ENCODE measurements at regions not wholly inside any gene's neighbourhood (a gene's known extent, or its start where the extent isn't known, plus 50 kb on each side); places are given as distances from the start of the nearest gene placed in this dataset.

- H3K36me3 ChIP-seq (ENCODE audit: insufficient read depth, low read length): no peaks in the 10 kb centered on the region
- no peaks in the 10 kb centered on the region for H3K27me3 ChIP-seq (ENCODE audit: control insufficient read depth in 1 of 2, insufficient read depth in 2 of 2, low read length in 2 of 2)
- H3K9ac ChIP-seq (ENCODE audit: low read length): no peak overlapping the region
- no peaks in the 10 kb centered on the region for H3K9me3 ChIP-seq (ENCODE audit: low read length)
- H3K4me1 ChIP-seq (ENCODE audit: insufficient read depth, low read length): no peaks in the 10 kb centered on the region
- no peak overlapping the region for H3K27ac ChIP-seq (ENCODE audit: low read depth, low read length)
- no peak overlapping the region for H3K4me3 ChIP-seq (ENCODE audit: low read depth in 1 of 2, low read length in 2 of 2)
Measured at GRCh38 chr3:963255-963654, 129.6 kb upstream of the CNTN6 start.

- H3K36me3 ChIP-seq (ENCODE audit: insufficient read depth, low read length): no peaks in the 10 kb centered on the region
Measured at GRCh38 chr3:963755-964154, 129.1 kb upstream of the CNTN6 start.

GRCh38 chr3:965826-966225, 127.0 kb upstream of the CNTN6 start:
- Histone ChIP-seq H3K27me3 (ENCODE audit: control insufficient read depth in 1 of 2, insufficient read depth in 2 of 2, low read length in 2 of 2) (no peaks in the 10 kb centered on the region), H3K36me3 (ENCODE audit: insufficient read depth, low read length) (no peaks in the 10 kb centered on the region), H3K27ac (ENCODE audit: low read depth, low read length) (no peak overlapping the region), H3K9me3 (ENCODE audit: low read length) (no peaks in the 10 kb centered on the region), H3K4me3 (ENCODE audit: low read depth in 1 of 2, low read length in 2 of 2) (peak overlapping the region in 1 of 2 donors; percentile 16), H3K9ac (ENCODE audit: low read length) (no peak overlapping the region), H3K4me1 (ENCODE audit: insufficient read depth, low read length) (no peaks in the 10 kb centered on the region)

More at GRCh38 chr3:963755-964154, 129.1 kb upstream of the CNTN6 start:
- Histone ChIP-seq H3K27me3 (ENCODE audit: control insufficient read depth in 1 of 2, insufficient read depth in 2 of 2, low read length in 2 of 2) (no peaks in the 10 kb centered on the region), H3K9ac (ENCODE audit: low read length) (no peak overlapping the region), H3K9me3 (ENCODE audit: low read length) (no peaks in the 10 kb centered on the region), H3K4me3 (ENCODE audit: low read depth in 1 of 2, low read length in 2 of 2) (no peak overlapping the region), H3K27ac (ENCODE audit: low read depth, low read length) (no peak overlapping the region), H3K4me1 (ENCODE audit: insufficient read depth, low read length) (no peaks in the 10 kb centered on the region)

- H3K36me3 ChIP-seq (ENCODE audit: insufficient read depth, low read length): no peaks in the 10 kb centered on the region
- no peak overlapping the region for H3K9ac ChIP-seq (ENCODE audit: low read length)
- H3K4me1 ChIP-seq (ENCODE audit: insufficient read depth, low read length): no peaks in the 10 kb centered on the region
- no peak overlapping the region for H3K27ac ChIP-seq (ENCODE audit: low read depth, low read length)
- H3K9me3 ChIP-seq (ENCODE audit: low read length): no peaks in the 10 kb centered on the region
- H3K27me3 ChIP-seq (ENCODE audit: control insufficient read depth in 1 of 2, insufficient read depth in 2 of 2, low read length in 2 of 2): no peaks in the 10 kb centered on the region
- peak overlapping the region in 1 of 2 donors; percentile 16 for H3K4me3 ChIP-seq (ENCODE audit: low read depth in 1 of 2, low read length in 2 of 2)
Measured at GRCh38 chr3:966341-966740, 126.5 kb upstream of the CNTN6 start.

- no peaks in the 10 kb centered on the region for H3K4me1 ChIP-seq (ENCODE audit: insufficient read depth, low read length)
- H3K27ac ChIP-seq (ENCODE audit: low read depth, low read length): no peak overlapping the region
- H3K9ac ChIP-seq (ENCODE audit: low read length): no peak overlapping the region
- H3K36me3 ChIP-seq (ENCODE audit: insufficient read depth, low read length): no peaks in the 10 kb centered on the region
- H3K27me3 ChIP-seq (ENCODE audit: control insufficient read depth in 1 of 2, insufficient read depth in 2 of 2, low read length in 2 of 2): no peaks in the 10 kb centered on the region
- H3K4me3 ChIP-seq (ENCODE audit: low read depth in 1 of 2, low read length in 2 of 2): no peak overlapping the region
- no peaks in the 10 kb centered on the region for H3K9me3 ChIP-seq (ENCODE audit: low read length)
Measured at GRCh38 chr3:973340-973739, 119.5 kb upstream of the CNTN6 start.

- Histone ChIP-seq H3K4me1 (ENCODE audit: insufficient read depth, low read length) (no peaks in the 10 kb centered on the region), H3K27ac (ENCODE audit: low read depth, low read length) (no peak overlapping the region), H3K9ac (ENCODE audit: low read length) (no peak overlapping the region), H3K27me3 (ENCODE audit: control insufficient read depth in 1 of 2, insufficient read depth in 2 of 2, low read length in 2 of 2) (no peaks in the 10 kb centered on the region), H3K9me3 (ENCODE audit: low read length) (no peaks in the 10 kb centered on the region), H3K4me3 (ENCODE audit: low read depth in 1 of 2, low read length in 2 of 2) (no peak overlapping the region), H3K36me3 (ENCODE audit: insufficient read depth, low read length) (no peaks in the 10 kb centered on the region)
Measured at GRCh38 chr3:976006-976405, 116.8 kb upstream of the CNTN6 start.

GRCh38 chr3:981156-981555, 111.7 kb upstream of the CNTN6 start:
- Histone ChIP-seq H3K9me3 (ENCODE audit: low read length) (no peaks in the 10 kb centered on the region), H3K27me3 (ENCODE audit: control insufficient read depth in 1 of 2, insufficient read depth in 2 of 2, low read length in 2 of 2) (no peaks in the 10 kb centered on the region), H3K4me1 (ENCODE audit: insufficient read depth, low read length) (no peaks in the 10 kb centered on the region), H3K36me3 (ENCODE audit: insufficient read depth, low read length) (no peaks in the 10 kb centered on the region), H3K4me3 (ENCODE audit: low read depth in 1 of 2, low read length in 2 of 2) (no peak overlapping the region), H3K27ac (ENCODE audit: low read depth, low read length) (no peak overlapping the region), H3K9ac (ENCODE audit: low read length) (no peak overlapping the region)

- Histone ChIP-seq H3K4me3 (ENCODE audit: low read depth in 1 of 2, low read length in 2 of 2) (no peak overlapping the region), H3K27ac (ENCODE audit: low read depth, low read length) (no peak overlapping the region), H3K4me1 (ENCODE audit: insufficient read depth, low read length) (no peaks in the 10 kb centered on the region), H3K27me3 (ENCODE audit: control insufficient read depth in 1 of 2, insufficient read depth in 2 of 2, low read length in 2 of 2) (no peaks in the 10 kb centered on the region), H3K9me3 (ENCODE audit: low read length) (no peaks in the 10 kb centered on the region), H3K36me3 (ENCODE audit: insufficient read depth, low read length) (no peaks in the 10 kb centered on the region), H3K9ac (ENCODE audit: low read length) (no peak overlapping the region)
Measured at GRCh38 chr3:988785-989184, 104.0 kb upstream of the CNTN6 start.

- no peaks in the 10 kb centered on the region for H3K4me1 ChIP-seq (ENCODE audit: insufficient read depth, low read length)
- no peak overlapping the region for H3K9ac ChIP-seq (ENCODE audit: low read length)
- no peak overlapping the region for H3K27ac ChIP-seq (ENCODE audit: low read depth, low read length)
- H3K9me3 ChIP-seq (ENCODE audit: low read length): no peaks in the 10 kb centered on the region
- no peaks in the 10 kb centered on the region for H3K27me3 ChIP-seq (ENCODE audit: control insufficient read depth in 1 of 2, insufficient read depth in 2 of 2, low read length in 2 of 2)
- H3K36me3 ChIP-seq (ENCODE audit: insufficient read depth, low read length): no peaks in the 10 kb centered on the region
- H3K4me3 ChIP-seq (ENCODE audit: low read depth in 1 of 2, low read length in 2 of 2): no peak overlapping the region
Measured at GRCh38 chr3:992871-993270, 100.0 kb upstream of the CNTN6 start.

- H3K27ac ChIP-seq (ENCODE audit: low read depth, low read length): no peak overlapping the region
- no peaks in the 10 kb centered on the region for H3K9me3 ChIP-seq (ENCODE audit: low read length)
- H3K27me3 ChIP-seq (ENCODE audit: control insufficient read depth in 1 of 2, insufficient read depth in 2 of 2, low read length in 2 of 2): no peaks in the 10 kb centered on the region
- no peaks in the 10 kb centered on the region for H3K4me1 ChIP-seq (ENCODE audit: insufficient read depth, low read length)
- H3K9ac ChIP-seq (ENCODE audit: low read length): no peak overlapping the region
- no peaks in the 10 kb centered on the region for H3K36me3 ChIP-seq (ENCODE audit: insufficient read depth, low read length)
- H3K4me3 ChIP-seq (ENCODE audit: low read depth in 1 of 2, low read length in 2 of 2): no peak overlapping the region
Measured at GRCh38 chr3:1002010-1002409, 90.8 kb upstream of the CNTN6 start.

- Histone ChIP-seq H3K9ac (ENCODE audit: low read length) (no peak overlapping the region), H3K4me3 (ENCODE audit: low read depth in 1 of 2, low read length in 2 of 2) (no peak overlapping the region), H3K36me3 (ENCODE audit: insufficient read depth, low read length) (no peaks in the 10 kb centered on the region), H3K9me3 (ENCODE audit: low read length) (no peaks in the 10 kb centered on the region), H3K4me1 (ENCODE audit: insufficient read depth, low read length) (no peaks in the 10 kb centered on the region), H3K27me3 (ENCODE audit: control insufficient read depth in 1 of 2, insufficient read depth in 2 of 2, low read length in 2 of 2) (no peaks in the 10 kb centered on the region), H3K27ac (ENCODE audit: low read depth, low read length) (no peak overlapping the region)
Measured at GRCh38 chr3:1007866-1008265, 85.0 kb upstream of the CNTN6 start.

- H3K9me3 ChIP-seq (ENCODE audit: low read length): no peaks in the 10 kb centered on the region
- no peak overlapping the region for H3K4me3 ChIP-seq (ENCODE audit: low read depth in 1 of 2, low read length in 2 of 2)
- H3K4me1 ChIP-seq (ENCODE audit: insufficient read depth, low read length): no peaks in the 10 kb centered on the region
- H3K27ac ChIP-seq (ENCODE audit: low read depth, low read length): no peak overlapping the region
- H3K9ac ChIP-seq (ENCODE audit: low read length): no peak overlapping the region
- no peaks in the 10 kb centered on the region for H3K36me3 ChIP-seq (ENCODE audit: insufficient read depth, low read length)
- H3K27me3 ChIP-seq (ENCODE audit: control insufficient read depth in 1 of 2, insufficient read depth in 2 of 2, low read length in 2 of 2): no peaks in the 10 kb centered on the region
Measured at GRCh38 chr3:1010228-1010627, 82.6 kb upstream of the CNTN6 start.
